GM18505 (cell line): ENCODE measurements at regions not wholly inside any gene's neighbourhood (a gene's known extent, or its start where the extent isn't known, plus 50 kb on each side); places are given as distances from the start of the nearest gene placed in this dataset.

Source experiments
- ATAC-seq: cut with Tn5 transposase; IDR thresholded peaks from one replicate; pipeline ENCODE4 v1.9.1; 2021; ENCODE audit not compliant: unreplicated experiment
- POLR2A ChIP-seq: IDR thresholded peaks from 4 replicates; pipeline ENCODE4 v1.6.1; 2011; ENCODE audit warnings: borderline replicate concordance; ENCODE audit not compliant: insufficient read depth, insufficient read length; ENCODE audit errors: extremely low read depth

DNA sequence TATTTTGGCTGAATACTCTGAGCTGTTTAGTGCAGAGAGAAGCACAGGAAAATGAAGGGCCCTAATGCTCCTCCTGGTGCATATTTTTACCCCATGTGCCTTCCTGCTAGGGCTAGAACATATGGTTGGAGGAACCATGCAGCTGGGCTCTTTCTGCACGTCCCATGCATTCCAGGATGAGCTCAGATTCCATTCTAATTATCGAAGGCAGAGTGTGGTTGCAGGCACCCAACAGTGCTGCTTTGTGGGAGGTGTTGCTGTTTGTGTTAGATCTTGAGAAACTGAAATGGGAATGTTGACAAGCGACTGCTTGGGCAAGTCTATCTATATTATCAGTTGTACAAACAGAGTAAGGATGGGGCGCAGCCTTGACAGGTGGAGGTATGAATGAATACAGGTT is 419.5 kb downstream of the DHX35 start:
- TF ChIP-seq POLR2A: no peak
- ATAC-seq: no peak

DNA sequence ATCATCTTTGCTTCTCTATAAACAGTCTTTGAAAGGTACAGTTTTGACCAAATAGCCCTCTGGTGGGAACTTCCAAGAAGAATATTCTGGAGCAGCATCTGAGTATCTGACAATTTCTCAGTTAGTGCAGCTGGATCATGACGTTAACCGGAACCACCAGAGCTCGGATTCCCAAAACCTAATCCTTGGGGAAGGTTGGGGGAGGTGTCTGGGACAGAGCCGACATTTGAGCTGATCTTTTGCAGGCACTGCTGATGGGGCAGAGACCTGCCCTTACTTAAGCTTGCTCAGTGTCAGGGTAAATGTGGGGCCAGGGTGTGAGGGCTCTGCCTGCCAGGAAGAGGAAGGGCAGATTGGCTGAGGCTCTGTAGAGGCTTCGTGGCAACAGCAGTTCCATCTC is 416.6 kb downstream of the DHX35 start:
- TF ChIP-seq POLR2A: no peak

DNA sequence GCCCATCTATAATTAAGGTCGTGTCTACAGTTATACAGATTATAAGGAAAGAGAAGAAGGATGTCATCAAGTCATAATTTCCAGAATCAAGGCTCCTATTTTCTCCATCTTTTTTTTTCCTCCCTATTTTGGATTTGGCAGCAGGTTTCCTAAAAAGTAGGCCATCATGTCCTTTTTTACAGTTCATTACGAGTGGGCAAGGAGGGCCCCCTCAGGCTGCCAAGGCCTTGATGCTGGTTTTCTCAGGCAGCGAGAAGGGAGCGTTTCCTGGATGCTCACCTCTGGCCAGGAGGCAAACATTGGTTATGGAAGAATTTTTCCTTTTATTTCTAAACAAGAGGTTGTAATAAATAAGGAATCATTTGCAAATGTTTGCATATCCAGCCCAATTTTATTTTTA is 414.6 kb downstream of the DHX35 start:
- no peak for ATAC-seq
- no peak for TF ChIP-seq POLR2A

More for the DNA sequence above, 416.6 kb downstream of the DHX35 start:
- no peak for ATAC-seq

DNA sequence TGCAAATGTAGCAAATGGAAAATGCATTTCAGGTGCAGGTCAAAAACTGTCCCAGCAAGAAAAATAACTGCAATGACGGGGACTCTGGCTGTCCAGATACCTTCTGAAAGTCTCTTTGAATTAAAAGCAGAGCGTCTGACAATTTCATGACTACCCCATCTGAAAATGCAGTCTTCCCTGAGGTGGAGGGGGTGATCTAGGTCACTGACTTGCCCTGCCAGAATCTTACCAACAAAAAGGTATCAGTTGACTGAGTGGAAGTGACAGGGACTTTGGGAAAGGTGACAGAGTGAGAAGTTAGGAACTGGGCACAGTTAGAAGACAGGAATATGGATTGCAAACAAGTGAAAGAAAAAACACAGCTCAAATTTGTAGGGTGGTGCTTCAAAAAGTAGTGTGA is 402.2 kb downstream of the DHX35 start:
- TF ChIP-seq POLR2A: no peak
- ATAC-seq: no peak

GRCh38 chr20:39359981-39360620 is 398.0 kb downstream of the DHX35 start:
- ATAC-seq: no peak
- no peak for TF ChIP-seq POLR2A

GRCh38 chr20:39358052-39358451 is 395.9 kb downstream of the DHX35 start:
- TF ChIP-seq POLR2A: no peak
- ATAC-seq: no peak

DNA sequence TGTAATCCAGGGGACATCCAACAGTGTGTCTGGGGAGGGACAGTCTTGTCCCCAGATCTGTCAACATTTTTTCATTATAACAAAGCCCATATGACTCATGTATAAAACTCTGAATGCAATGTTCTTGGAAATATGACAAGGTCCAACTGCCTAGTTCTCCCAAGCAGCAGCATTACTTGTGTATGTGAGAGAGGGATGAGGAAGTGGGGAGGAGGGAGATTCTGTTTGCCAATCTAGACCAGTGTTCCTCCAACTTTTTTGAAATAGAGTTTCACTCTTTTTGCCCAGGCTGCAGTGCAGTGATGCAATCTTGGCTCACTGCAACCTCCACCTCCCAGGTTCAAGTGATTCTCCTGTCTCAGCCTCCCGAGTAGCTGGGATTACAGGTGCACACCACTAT is 394.8 kb downstream of the DHX35 start:
- TF ChIP-seq POLR2A: no peak
- no peak for ATAC-seq

- ATAC-seq: no peak
- TF ChIP-seq POLR2A: no peak
Observed at GRCh38 chr20:39349240-39349639, 387.1 kb downstream of the DHX35 start.

DNA sequence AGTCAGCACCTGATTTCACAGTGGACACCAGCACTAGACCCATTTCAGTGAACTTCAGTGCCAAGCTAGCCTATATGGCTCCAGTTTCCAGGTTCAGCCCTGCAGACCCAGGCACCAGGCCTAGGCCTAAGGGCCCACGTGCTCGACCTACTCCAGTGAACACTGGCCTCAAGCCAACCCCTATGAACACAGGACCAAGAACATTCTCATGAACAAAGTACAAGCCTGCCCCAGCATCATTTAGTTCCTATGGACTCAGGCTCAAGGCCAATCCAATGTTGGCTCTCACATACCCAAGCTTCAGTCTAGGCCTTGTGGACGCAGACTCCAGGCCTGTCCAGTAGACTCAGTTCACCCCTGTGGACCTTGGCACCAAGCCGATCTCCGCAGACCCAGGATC is 385.5 kb downstream of the DHX35 start:
- no peak for ATAC-seq
- no peak for TF ChIP-seq POLR2A

DNA sequence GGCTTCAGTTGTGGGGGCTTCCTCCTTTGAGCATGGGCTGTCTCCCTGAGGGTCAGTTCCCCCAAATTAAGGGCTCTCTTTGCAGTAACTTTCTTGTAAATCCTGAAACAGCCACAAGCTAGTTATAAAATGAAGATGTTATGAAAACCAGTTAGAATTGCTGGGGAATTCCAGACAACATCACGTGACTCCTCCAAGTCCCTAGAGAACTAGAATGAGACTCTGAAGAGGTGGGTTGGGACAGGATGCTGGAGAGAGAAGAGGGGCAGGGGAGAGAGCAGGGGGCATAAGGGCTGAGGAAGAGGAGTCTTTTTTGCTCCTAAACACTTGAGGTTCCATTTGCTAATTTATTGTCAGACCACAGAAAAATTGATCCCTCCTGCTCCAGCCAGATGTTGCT is 380.3 kb downstream of the DHX35 start:
- ATAC-seq: no peak
- TF ChIP-seq POLR2A: no peak

DNA sequence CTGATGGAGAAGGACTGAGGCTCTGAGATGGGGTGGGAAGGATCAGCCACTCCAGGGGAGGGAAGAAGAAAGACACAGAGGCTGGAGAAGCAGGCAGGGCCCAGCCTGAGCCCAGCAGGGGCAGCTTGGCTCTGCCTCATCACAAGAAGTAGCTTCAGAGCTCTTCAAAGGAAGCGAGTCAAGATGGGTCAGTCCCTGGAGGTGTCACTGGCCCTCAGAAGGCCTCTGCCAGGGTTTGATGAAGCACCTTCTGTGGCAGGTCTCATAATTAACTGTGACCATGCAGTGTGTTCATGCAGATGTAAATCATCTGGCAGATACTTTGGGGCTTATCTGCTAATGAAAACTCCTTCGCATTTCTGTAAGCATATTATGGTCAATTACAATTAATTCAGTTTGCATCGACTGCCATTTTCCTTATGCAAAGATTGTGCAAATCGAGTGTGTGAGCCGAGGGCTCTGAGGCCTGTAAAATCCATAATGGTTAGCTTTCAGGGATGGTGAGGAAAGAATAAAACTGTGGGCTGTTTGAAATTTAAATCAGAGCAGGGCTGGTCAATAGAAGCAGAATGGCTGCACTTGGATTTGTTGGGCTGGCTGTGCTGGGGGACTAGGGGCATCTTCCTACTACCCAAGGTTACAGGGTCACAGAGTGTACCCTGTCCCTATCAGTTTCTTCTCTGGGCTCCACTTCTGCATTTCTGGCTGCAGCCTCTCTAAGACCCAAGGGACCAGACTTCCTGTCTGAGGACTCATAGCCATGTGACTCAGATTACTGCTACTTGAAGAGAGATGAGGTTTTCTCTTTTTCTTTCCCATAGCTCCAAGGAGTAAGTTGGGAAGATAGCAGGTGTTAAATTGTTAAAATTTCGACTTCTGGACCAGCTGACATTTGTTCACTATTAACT is 376.6 kb downstream of the DHX35 start:
- no peak for TF ChIP-seq POLR2A
- ATAC-seq: peak; percentile 96

- ATAC-seq: no peak
- no peak for TF ChIP-seq POLR2A
Observed at GRCh38 chr20:39333211-39333610, 371.1 kb downstream of the DHX35 start.

DNA sequence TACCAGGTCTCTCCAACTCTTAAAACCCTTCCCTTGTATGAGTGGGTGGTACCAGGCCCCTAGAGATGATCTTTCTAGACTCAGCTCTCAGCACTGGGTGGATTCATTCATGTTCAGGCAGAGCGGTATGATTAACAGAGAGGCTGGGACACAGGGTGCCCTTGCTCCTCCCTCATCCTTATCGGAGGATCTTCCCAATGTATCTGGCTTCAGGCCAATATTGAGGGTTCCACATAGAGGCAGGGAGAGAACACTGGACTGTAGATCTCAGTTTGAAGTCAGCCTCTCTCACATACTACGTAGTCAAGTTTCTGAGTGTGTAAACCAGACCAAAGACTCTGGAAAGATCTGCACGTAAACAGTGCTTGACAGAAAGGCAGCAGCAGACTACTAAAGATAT is 366.2 kb downstream of the DHX35 start:
- ATAC-seq: no peak
- TF ChIP-seq POLR2A: no peak

- no peak for TF ChIP-seq POLR2A
- no peak for ATAC-seq
Observed at GRCh38 chr20:39326050-39326449, 363.9 kb downstream of the DHX35 start.

DNA sequence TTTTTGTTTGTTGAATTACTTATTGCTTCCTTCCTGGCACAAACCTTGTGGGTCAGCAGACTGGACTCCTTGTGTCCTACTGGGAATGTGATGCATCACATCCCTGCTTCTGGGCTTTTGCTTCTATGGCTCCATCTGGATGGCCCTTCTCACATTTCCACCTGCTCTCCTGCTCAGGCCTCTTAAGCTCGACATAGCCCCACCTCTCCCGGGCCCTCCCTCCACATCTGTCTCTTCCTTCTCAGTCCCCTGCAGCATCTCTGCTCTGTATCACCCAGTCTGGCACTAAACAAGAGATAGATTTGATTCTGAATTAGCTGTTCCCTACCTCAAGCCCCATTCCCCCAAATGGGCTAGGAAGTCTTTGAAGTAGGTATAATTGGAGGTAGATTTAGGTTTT is 356.8 kb downstream of the DHX35 start:
- TF ChIP-seq POLR2A: no peak
- ATAC-seq: no peak

DNA sequence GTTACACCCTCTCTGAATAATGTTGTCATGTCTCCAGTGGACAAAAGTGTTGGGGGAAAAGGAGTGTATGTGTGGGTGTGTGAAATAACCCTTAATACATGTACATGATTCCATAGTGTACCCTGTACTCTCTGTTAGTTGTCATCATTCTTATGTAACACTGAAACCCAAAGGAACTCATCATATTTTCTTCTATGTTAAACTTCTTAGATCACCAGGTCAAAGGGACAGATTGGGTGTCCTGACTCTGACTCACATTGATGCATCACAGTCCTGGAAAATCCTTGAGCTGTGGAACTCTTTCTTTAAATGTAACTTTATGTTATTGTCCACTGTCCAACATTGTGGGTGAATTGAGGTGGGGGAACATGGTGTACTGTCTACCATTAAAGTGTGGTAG is 350.5 kb downstream of the DHX35 start:
- no peak for TF ChIP-seq POLR2A
- no peak for ATAC-seq
